EH (cell line): ENCODE measurements at regions not wholly inside any gene's neighbourhood (a gene's known extent, or its start where the extent isn't known, plus 50 kb on each side); places are given as distances from the start of the nearest gene placed in this dataset.
"Not testable (repeated sequence)": the region's sequence is repeated elsewhere in the genome, so short reads cannot be mapped to it uniquely, and the experiment has no call there.

Experiments
- DNase-seq: peaks from one replicate; pipeline ENCODE4 v3.0.0-alpha.2; 2015; ENCODE audit warnings: low read depth

- DNase-seq, result no peak
These were observed 1502.4 kb upstream of the TENM4 start for GRCh38 chr11:80943226-80943625.

GRCh38 chr11:80937842-80938241, 1497.0 kb upstream of the TENM4 start:
- no peak for DNase-seq

- DNase-seq, result no peak
These were observed 1489.2 kb upstream of the TENM4 start for GRCh38 chr11:80930038-80930437.

- DNase-seq, result no peak
These were observed 1488.4 kb upstream of the TENM4 start for GRCh38 chr11:80929031-80929805.

GRCh38 chr11:80925321-80925720, 1484.5 kb upstream of the TENM4 start:
- DNase-seq, result no peak

- not testable (repeated sequence) for DNase-seq
These were observed 1480.5 kb upstream of the TENM4 start for GRCh38 chr11:80921310-80921709.

- no peak for DNase-seq
These were observed 1475.5 kb upstream of the TENM4 start for GRCh38 chr11:80916173-80916798.

GRCh38 chr11:80914311-80914710, 1473.5 kb upstream of the TENM4 start:
- DNase-seq, result no peak

- no peak for DNase-seq
These were observed 1470.8 kb upstream of the TENM4 start for GRCh38 chr11:80911666-80912065.

GRCh38 chr11:80900265-80900664, 1459.4 kb upstream of the TENM4 start:
- DNase-seq, result no peak

GRCh38 chr11:80899381-80899780, 1458.6 kb upstream of the TENM4 start:
- no peak for DNase-seq

- no peak for DNase-seq
These were observed 1458.1 kb upstream of the TENM4 start for GRCh38 chr11:80898910-80899309.

- DNase-seq, result no peak
These were observed 1445.9 kb upstream of the TENM4 start for GRCh38 chr11:80886684-80887083.

- DNase-seq, result no peak
These were observed 1432.6 kb upstream of the TENM4 start for GRCh38 chr11:80873310-80873999.

- no peak for DNase-seq
These were observed 1431.4 kb upstream of the TENM4 start for GRCh38 chr11:80872116-80872728.

- no peak for DNase-seq
These were observed 1428.0 kb upstream of the TENM4 start for GRCh38 chr11:80868831-80869230.

GRCh38 chr11:80862011-80862410, 1421.2 kb upstream of the TENM4 start:
- no peak for DNase-seq

GRCh38 chr11:80861193-80861592, 1420.4 kb upstream of the TENM4 start:
- DNase-seq, result no peak

- DNase-seq, result no peak
These were observed 1419.8 kb upstream of the TENM4 start for GRCh38 chr11:80860632-80861031.

GRCh38 chr11:80856066-80856465, 1415.2 kb upstream of the TENM4 start:
- DNase-seq, result no peak

- DNase-seq, result no peak
These were observed 1414.6 kb upstream of the TENM4 start for GRCh38 chr11:80855426-80855825.

- DNase-seq, result no peak
These were observed 1408.4 kb upstream of the TENM4 start for GRCh38 chr11:80849253-80849652.

GRCh38 chr11:80846979-80847378, 1406.1 kb upstream of the TENM4 start:
- no peak for DNase-seq
